Chondrocyte (in vitro differentiated cells): ENCODE measurements at regions not wholly inside any gene's neighbourhood (a gene's known extent, or its start where the extent isn't known, plus 50 kb on each side); places are given as distances from the start of the nearest gene placed in this dataset.

Experiments
- DNase-seq: peaks from one replicate; pipeline ENCODE4 v3.0.0; 2021; ENCODE audit warnings: mixed read lengths, low spot score
- H3K27ac Mint-ChIP-seq: one replicate; pipeline ENCODE4 v1.8.0; 2021; ENCODE audit warnings: mild to moderate bottlenecking, moderate library complexity, mixed read lengths; ENCODE audit not compliant: unreplicated experiment
- H3K27me3 Mint-ChIP-seq: 2 replicates; pipeline ENCODE4 v1.8.0; 2021; ENCODE audit warnings: low read depth, mixed read lengths
- H3K36me3 Mint-ChIP-seq: 2 replicates; pipeline ENCODE4 v1.8.0; 2021; ENCODE audit warnings: low read depth, mixed read lengths
- H3K4me1 Mint-ChIP-seq: 2 replicates; pipeline ENCODE4 v1.8.0; 2021; ENCODE audit warnings: low read depth, mild to moderate bottlenecking, mixed read lengths
- H3K4me3 Mint-ChIP-seq: one replicate; pipeline ENCODE4 v1.8.0; 2021; ENCODE audit warnings: mild to moderate bottlenecking, moderate library complexity, mixed read lengths; ENCODE audit not compliant: unreplicated experiment
- H3K9me3 Mint-ChIP-seq: 2 replicates; pipeline ENCODE4 v1.8.0; 2021; ENCODE audit warnings: low read depth, mixed read lengths
- TF ChIP-seq, protein P1 (sequence below): fragments of 200-600 bp; sonication (generic); IDR thresholded peaks from 2 replicates; pipeline ENCODE4 v1.5.0; 2021; ENCODE audit warnings: antibody characterized with exemption, mild to moderate bottlenecking, moderate library complexity

DNA sequence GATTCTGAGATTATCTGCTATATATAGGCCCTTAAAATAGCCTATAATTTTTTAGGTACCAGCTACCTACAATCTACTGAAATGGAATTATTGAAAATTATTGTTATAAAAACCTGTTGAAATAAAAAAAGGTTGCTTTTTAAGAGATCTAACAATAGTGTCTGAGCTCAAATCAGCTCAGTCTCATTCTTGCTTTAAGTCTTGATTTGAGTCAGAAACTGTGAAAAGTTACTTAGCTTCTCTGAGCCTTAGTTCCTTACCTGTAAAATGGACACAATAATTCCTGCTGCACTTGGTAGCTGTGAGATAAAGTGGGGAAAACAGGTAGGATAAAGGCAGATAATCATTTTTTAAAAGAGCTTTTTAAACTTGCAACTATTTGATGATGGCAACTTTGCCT, 118.8 kb upstream of the UBE2E2 start:
- TF ChIP-seq, protein P1, sequence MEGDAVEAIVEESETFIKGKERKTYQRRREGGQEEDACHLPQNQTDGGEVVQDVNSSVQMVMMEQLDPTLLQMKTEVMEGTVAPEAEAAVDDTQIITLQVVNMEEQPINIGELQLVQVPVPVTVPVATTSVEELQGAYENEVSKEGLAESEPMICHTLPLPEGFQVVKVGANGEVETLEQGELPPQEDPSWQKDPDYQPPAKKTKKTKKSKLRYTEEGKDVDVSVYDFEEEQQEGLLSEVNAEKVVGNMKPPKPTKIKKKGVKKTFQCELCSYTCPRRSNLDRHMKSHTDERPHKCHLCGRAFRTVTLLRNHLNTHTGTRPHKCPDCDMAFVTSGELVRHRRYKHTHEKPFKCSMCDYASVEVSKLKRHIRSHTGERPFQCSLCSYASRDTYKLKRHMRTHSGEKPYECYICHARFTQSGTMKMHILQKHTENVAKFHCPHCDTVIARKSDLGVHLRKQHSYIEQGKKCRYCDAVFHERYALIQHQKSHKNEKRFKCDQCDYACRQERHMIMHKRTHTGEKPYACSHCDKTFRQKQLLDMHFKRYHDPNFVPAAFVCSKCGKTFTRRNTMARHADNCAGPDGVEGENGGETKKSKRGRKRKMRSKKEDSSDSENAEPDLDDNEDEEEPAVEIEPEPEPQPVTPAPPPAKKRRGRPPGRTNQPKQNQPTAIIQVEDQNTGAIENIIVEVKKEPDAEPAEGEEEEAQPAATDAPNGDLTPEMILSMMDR = no peak
- H3K4me3 Mint-ChIP-seq = no peak overlapping the region
- H3K27ac Mint-ChIP-seq = no peak overlapping the region
- no peaks in the 10 kb centered on the region for H3K36me3 Mint-ChIP-seq
- no peak for DNase-seq
- peaks cover 47% of the 10 kb centered on the region for H3K4me1 Mint-ChIP-seq
- H3K27me3 Mint-ChIP-seq = no peaks in the 10 kb centered on the region
- peaks cover 7% of the 10 kb centered on the region for H3K9me3 Mint-ChIP-seq

DNA sequence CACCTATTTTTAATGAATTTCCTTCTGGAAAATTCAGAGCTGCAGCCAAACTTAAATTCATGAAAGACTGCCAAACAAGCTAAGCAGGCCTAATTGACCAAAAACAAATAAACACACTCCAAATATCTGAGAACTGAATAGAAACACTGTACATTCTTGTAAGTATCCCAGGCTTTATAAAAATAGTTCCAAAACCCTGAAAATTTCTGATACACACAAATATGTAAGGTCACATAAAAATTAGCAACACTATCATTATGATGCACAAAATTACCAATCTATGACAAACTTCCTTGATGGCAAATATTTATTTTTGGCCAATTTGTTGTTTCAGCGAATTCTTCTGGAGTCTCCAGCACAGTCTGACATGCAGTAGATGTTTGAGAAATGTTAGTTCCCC, 117.9 kb upstream of the UBE2E2 start:
- no peak overlapping the region for H3K4me3 Mint-ChIP-seq
- H3K36me3 Mint-ChIP-seq = peaks cover 1% of the 10 kb centered on the region
- peak overlapping the region; percentile 77 for H3K27ac Mint-ChIP-seq
- TF ChIP-seq, protein P1 = no peak
- peaks cover 38% of the 10 kb centered on the region for H3K4me1 Mint-ChIP-seq
- no peaks in the 10 kb centered on the region for H3K27me3 Mint-ChIP-seq
- DNase-seq = no peak
- H3K9me3 Mint-ChIP-seq = peaks cover 7% of the 10 kb centered on the region

DNA sequence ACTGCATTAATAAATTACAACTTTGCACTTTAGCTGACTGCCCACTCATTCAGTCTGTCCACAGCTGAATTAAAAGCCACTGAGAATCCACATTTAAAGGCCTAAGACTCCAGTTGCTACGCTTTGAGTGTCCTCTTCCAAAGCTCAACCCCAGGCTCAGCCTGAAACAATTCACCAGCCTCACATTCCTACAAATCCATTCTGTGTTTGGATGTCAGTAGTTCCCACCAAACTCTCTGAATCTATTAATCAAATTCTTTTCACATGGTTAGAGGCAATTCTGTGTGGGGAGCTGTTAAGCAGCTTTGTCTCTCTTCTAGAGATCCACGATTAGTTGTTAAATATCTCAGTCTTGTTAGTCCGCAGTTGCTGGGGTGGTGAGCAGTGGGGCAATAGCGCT, 116.8 kb upstream of the UBE2E2 start:
- H3K36me3 Mint-ChIP-seq = peaks cover 1% of the 10 kb centered on the region
- TF ChIP-seq, protein P1 = no peak
- peaks cover 35% of the 10 kb centered on the region for H3K4me1 Mint-ChIP-seq
- no peak overlapping the region for H3K4me3 Mint-ChIP-seq
- H3K27me3 Mint-ChIP-seq = no peaks in the 10 kb centered on the region
- H3K9me3 Mint-ChIP-seq = peaks cover 15% of the 10 kb centered on the region
- peak overlapping the region; percentile 72 for H3K27ac Mint-ChIP-seq
- DNase-seq = no peak

DNA sequence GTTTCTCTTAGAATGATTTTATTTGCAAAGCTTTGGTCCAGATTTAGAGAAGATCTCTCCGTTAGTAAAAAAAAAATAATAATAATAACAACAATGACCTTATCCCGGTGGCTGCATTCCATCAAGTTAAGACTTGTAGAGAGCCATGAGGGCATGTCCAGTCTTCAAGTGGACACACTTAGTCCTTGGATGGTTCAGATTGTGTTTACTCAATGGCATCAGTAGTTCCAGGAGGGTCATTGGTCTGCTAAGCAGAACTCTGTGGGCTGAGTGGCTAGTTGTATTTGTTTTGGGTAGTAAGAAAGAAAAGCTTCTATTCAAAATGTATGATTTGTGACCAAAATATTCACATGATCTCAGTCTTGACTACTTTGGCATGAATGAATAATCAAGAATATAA, 116.3 kb upstream of the UBE2E2 start:
- Mint-ChIP-seq H3K4me1 (peaks cover 33% of the 10 kb centered on the region), H3K36me3 (peaks cover 2% of the 10 kb centered on the region), H3K9me3 (peaks cover 16% of the 10 kb centered on the region), H3K27ac (no peak overlapping the region), H3K4me3 (no peak overlapping the region), H3K27me3 (no peaks in the 10 kb centered on the region)
- no peak for DNase-seq
- TF ChIP-seq, protein P1 = no peak

DNA sequence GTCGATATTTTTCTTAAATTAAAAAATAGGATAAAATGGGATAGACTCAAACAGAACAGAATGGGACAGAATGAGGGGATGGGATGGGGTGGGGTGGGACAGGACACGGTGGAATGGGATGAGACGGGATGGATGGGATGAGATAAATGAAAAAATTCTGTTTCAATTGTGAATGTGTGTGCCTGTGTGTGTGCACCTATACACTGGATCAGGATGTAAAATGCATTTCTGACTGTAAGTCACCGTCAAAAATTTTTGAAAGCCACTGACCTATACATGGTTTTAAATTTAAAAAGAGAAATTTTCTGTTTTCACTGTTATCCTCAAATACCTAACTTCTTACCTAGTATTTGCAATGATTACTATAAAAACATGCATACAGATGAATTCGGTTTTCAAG, 108.7 kb upstream of the UBE2E2 start:
- Mint-ChIP-seq H3K27ac (no peak overlapping the region), H3K9me3 (peaks cover 16% of the 10 kb centered on the region), H3K4me1 (peaks cover 21% of the 10 kb centered on the region), H3K27me3 (no peaks in the 10 kb centered on the region), H3K36me3 (peaks cover 5% of the 10 kb centered on the region), H3K4me3 (no peak overlapping the region)
- TF ChIP-seq, protein P1 = no peak
- no peak for DNase-seq
